ENCODE measurements at regions not wholly inside any gene's neighbourhood (a gene's known extent, or its start where the extent isn't known, plus 50 kb on each side); places are given as distances from the start of the nearest gene placed in this dataset.

DNA sequence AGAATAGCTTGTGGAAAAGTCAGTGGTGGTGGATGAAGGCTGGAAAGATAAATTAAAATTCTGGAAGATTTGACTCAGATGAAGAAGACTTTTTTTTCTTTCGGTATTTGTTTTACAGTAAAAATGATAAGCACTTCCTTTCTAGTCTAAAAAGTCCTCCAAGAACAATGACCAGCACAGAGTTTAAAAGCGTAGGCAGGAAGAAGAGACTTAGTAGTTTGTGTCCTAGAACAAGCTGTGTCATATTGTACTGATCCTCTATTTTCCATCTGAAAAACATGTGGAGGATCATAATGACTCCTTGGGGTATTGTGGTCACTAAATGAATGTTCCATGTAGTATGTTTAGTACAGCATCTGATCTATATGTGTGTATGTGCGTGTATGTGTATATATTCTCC, 132.4 kb upstream of the FSHR start:
- TF ChIP-seq, protein P1, sequence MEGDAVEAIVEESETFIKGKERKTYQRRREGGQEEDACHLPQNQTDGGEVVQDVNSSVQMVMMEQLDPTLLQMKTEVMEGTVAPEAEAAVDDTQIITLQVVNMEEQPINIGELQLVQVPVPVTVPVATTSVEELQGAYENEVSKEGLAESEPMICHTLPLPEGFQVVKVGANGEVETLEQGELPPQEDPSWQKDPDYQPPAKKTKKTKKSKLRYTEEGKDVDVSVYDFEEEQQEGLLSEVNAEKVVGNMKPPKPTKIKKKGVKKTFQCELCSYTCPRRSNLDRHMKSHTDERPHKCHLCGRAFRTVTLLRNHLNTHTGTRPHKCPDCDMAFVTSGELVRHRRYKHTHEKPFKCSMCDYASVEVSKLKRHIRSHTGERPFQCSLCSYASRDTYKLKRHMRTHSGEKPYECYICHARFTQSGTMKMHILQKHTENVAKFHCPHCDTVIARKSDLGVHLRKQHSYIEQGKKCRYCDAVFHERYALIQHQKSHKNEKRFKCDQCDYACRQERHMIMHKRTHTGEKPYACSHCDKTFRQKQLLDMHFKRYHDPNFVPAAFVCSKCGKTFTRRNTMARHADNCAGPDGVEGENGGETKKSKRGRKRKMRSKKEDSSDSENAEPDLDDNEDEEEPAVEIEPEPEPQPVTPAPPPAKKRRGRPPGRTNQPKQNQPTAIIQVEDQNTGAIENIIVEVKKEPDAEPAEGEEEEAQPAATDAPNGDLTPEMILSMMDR (IDR thresholded peaks at IDR 0.05; ENCODE audit: insufficient read depth, low read depth, low read length, missing control alignments), result no peak
- no peak for DNase-seq (ENCODE audit: low read depth)
- H3K4me3 ChIP-seq (ENCODE audit: low read length), result no peak overlapping the region

DNA sequence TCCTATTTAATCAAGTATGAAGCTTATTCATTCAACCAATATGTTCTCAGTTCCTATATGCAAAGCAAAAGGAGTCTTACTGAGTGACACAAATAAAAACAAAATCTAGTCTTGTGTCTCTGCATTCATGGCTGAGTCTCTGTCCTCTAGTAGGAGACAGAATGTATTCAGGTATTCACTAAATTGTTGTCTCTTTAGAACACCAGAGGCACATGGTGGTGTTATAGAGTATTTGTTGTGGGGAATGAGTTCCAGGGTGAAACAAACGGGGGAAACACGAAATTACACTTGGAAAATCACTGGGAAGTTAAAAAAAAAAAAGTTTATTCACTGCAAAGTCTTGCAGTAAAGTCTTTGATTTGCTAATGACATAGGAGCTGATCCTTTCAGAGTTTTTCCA, 131.7 kb upstream of the FSHR start:
- no peak overlapping the region for H3K4me3 ChIP-seq (ENCODE audit: low read length)
- TF ChIP-seq, protein P1 (IDR thresholded peaks at IDR 0.05; ENCODE audit: insufficient read depth, low read depth, low read length, missing control alignments), result no peak
- no peak for DNase-seq (ENCODE audit: low read depth)

DNA sequence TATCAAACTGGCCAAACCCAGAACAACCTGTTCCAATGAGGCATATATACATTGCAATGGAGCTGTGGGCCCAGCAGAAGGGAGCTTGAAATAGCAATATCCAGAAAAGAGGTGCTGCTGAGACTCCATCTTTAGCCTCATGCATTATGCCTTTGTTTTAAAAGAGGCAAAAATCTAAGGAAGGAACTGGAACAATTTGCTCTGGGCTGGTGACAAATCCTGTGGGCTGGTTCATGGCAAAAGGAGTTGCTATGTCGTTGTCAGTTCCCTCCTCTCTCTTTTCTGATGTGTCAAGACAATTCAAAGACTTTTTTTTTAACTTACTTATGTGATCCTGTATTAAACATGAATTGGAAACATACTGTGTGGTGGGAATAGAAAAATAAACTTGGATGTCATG, 124.2 kb upstream of the FSHR start:
- DNase-seq (ENCODE audit: low read depth), result no peak
- TF ChIP-seq, protein P1 (IDR thresholded peaks at IDR 0.05; ENCODE audit: insufficient read depth, low read depth, low read length, missing control alignments), result no peak
- no peak overlapping the region for H3K4me3 ChIP-seq (ENCODE audit: low read length)

DNA sequence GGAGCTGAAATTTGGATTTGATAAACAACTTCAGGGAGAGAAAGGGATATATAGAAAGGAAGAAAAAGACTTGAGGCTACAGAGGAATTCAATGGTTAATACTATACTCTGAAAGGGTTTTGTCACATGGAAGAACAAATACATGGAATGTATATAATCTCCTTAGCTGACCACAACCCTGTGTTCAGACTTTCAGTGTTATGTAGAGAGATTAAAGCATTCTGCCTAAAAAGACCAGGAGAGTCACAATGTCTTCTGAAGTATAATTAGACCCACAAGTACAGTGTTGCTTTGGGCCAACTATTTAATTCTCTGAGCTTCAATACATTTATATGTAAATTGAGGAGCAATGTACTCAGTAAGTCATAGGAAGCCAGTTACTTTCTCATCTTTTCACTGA, 123.8 kb upstream of the FSHR start:
- no peak for DNase-seq (ENCODE audit: low read depth)
- H3K4me3 ChIP-seq (ENCODE audit: low read length), result no peak overlapping the region
- TF ChIP-seq, protein P1 (IDR thresholded peaks at IDR 0.05; ENCODE audit: insufficient read depth, low read depth, low read length, missing control alignments), result no peak

DNA sequence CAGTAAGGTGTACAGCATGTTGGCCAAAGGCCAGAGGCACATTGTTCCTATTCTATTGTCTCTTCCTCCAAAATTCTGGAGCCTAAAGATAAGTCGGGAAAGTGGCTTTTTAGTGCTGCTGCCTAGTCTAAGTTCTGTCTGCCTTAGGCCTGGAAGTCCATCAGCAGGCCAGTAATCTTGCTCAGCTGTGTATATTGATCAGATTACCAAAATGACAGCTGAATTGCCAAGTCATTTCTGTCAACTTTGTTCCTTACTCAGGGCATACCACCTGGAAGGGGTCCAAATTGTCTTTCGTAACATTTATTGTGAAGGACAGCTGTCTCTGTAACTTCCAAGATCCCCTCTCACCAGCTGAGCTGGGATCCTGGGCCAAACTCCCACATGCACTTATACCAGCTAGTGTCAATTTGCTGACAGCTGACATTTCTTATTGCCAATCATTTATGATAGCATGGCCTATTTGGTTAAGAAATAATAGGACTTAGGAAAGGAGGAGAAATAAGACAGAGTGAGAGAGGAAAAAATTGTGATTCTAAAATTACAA, 116.8 kb upstream of the FSHR start:
- DNase-seq (ENCODE audit: low read depth), result no peak
- H3K4me3 ChIP-seq (ENCODE audit: low read length), result no peak overlapping the region
- TF ChIP-seq, protein P1 (IDR thresholded peaks at IDR 0.05; ENCODE audit: insufficient read depth, low read depth, low read length, missing control alignments), result no peak

DNA sequence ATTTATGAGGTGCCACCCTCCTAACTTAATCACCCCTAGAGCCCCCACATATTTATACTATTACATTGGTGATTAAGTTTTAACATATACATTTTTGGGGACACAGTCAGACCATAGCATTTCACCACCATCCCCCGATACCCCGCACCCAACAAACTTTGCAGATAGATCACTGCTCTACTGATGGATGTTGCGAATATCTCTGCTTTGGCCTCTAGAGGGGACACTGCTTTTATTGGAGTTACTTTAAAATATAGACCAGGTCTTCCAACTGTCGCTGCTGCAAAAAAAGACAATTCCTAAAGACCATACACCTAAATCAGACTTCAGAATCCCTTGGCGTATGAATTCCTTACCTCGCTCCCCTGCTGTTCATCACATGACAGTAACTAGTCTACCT, 115.8 kb upstream of the FSHR start:
- TF ChIP-seq, protein P1 (IDR thresholded peaks at IDR 0.05; ENCODE audit: insufficient read depth, low read depth, low read length, missing control alignments), result no peak
- DNase-seq (ENCODE audit: low read depth), result no peak
- no peak overlapping the region for H3K4me3 ChIP-seq (ENCODE audit: low read length)

DNA sequence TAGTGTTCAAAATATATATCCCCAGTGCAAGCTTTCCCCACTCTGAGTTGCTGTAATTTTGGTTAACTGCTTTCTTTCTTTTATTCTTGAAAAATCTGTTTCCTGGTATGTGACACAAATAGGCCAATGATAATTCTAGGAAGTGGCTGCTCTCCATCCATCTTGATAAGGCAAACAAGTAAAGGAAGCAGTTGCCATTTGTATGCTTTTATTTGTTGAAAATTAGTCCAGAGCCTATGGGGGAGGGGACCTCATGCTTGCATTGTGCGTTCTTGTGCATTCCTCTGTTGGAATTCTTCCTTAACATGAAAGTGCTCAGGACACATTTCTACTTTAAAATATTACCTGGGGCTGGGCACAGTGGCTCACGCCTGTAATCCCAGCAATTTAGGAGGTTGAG, 111.2 kb upstream of the FSHR start:
- TF ChIP-seq, protein P1 (IDR thresholded peaks at IDR 0.05; ENCODE audit: insufficient read depth, low read depth, low read length, missing control alignments), result no peak
- H3K4me3 ChIP-seq (ENCODE audit: low read length), result no peak overlapping the region
- DNase-seq (ENCODE audit: low read depth), result no peak
